Heart right ventricle (tissue), 16 donors: ENCODE measurements at regions not wholly inside any gene's neighbourhood (a gene's known extent, or its start where the extent isn't known, plus 50 kb on each side); places are given as distances from the start of the nearest gene placed in this dataset.

ENCODE experiments used
- ATAC-seq, 8 donors: fragments of 200-7000 bp; cut with Tn5 transposase; one replicate each; pipeline ENCODE4 v1.9.1; 2020; ENCODE audit warnings: mild to moderate bottlenecking in 8 of 8, moderate library complexity in 8 of 8, moderate number of reproducible peaks in 1 of 8
- DNase-seq, 2 donors: peaks; one replicate each; pipeline ENCODE4 v3.0.0-alpha.2; 2020
- H3K27ac ChIP-seq, 10 donors: fragments of 200-600 bp; sonication (generic) in 2 of 10; one replicate each; pipeline versions ENCODE4 v1.5.0 to v1.8.0; 2020 to 2022; ENCODE audit warnings: mild to moderate bottlenecking in 3 of 10
- H3K27me3 ChIP-seq, 7 donors: fragments of 200-600 bp; one replicate each; pipeline ENCODE4 v1.8.0; 2021 to 2022; ENCODE audit warnings: mild to moderate bottlenecking in 2 of 7
- H3K36me3 ChIP-seq, 9 donors: fragments of 200-600 bp; sonication (generic) in 1 of 9; one replicate each; pipeline versions ENCODE4 v1.5.0 to v1.8.0; 2020 to 2022; ENCODE audit warnings: mild to moderate bottlenecking in 2 of 9
- H3K4me1 ChIP-seq, 9 donors: fragments of 200-600 bp; sonication (generic) in 1 of 9; one replicate each; pipeline versions ENCODE4 v1.5.0 to v1.8.0; 2020 to 2022; ENCODE audit warnings: mild to moderate bottlenecking in 4 of 9
- H3K4me3 ChIP-seq, 10 donors: fragments of 200-600 bp; sonication (generic) in 2 of 10; one replicate each; pipeline versions ENCODE4 v1.5.0 to v1.8.0; 2020 to 2022; ENCODE audit warnings: mild to moderate bottlenecking in 7 of 10, moderate library complexity in 2 of 10
- H3K9me3 ChIP-seq, 11 donors: fragments of 200-600 bp in 10 of 11; sonication (generic) in 2 of 11; one replicate each; pipeline versions ENCODE4 v1.5.0 to v1.8.0; 2013 to 2022; ENCODE audit warnings: mild to moderate bottlenecking in 2 of 11, control low read depth in 1 of 11, moderate library complexity in 1 of 11
- WGBS, 2 donors: extraction: QIAGEN DNeasy Blood & Tissue Kit; methylation state at CpG; one replicate each; pipeline ENCODE4 v1.1.7; 2013; ENCODE audit warnings: inconsistent platforms in 1 of 2; 5-methylcytosine and 5-hydroxymethylcytosine counted together
- intact Hi-C, 10 donors: fragments of 100-400 bp; cut with DNase I; formaldehyde crosslinking; loops; one replicate each; pipeline versions ENCODE4 v1.11.1 to v1.14.2; 2022
- TF ChIP-seq, protein P1 (sequence below), 9 donors: fragments of 200-600 bp; sonication (generic) in 2 of 9; IDR thresholded peaks; one replicate each; pipeline versions ENCODE4 v1.5.0 to v1.8.0; 2021 to 2022; ENCODE audit warnings: antibody characterized with exemption in 9 of 9, mild to moderate bottlenecking in 5 of 9, moderate library complexity in 1 of 9
- donor health status: Arrhythmogenic right ventricular cardiomyopathy.
- donor health status: ischemic (EF 13 %, LVEDD 7.1; RV severe dilation, severe dysfunction).
- donor health status: healthy with polysubstance abuse.
- donor health status: DM: no; HTN: yes; CAD: no.
- donor health status: DM: no; HTN: no; CAD: no.
- donor health status: ischemic (EF 25% LVEDD 6.9; RV normal size, moderate dysfunction).
- donor health status: ischemic (EF 25% LVEDD 5.7; RV mildly dilated, moderate dysfunction).
- donor health status: healthy.
- donor health status: DM: yes; HTN: yes; CAD: no.
- donor health status: Ischemic cardiomyopathy.
- donor health status: ischemic (EF 35%, LVEDD 5.7; RV mildly dilated, moderate dysfunction).
- donor health status: nonischemic (EF 11% LVEDD 7.7; RV severe dilation, severe dysfunction).
- donor health status: DM: yes; HTN: yes; CAD: no.
- donor health status: PGD.
- donor health status: ischemic (EF 29% LVEDD 5.4; RV normal size, mild dysfunction).
- donor health status: nonischemic (EF 23%, LVEDD 6.1; RV moderate dilation, normal function).

DNA sequence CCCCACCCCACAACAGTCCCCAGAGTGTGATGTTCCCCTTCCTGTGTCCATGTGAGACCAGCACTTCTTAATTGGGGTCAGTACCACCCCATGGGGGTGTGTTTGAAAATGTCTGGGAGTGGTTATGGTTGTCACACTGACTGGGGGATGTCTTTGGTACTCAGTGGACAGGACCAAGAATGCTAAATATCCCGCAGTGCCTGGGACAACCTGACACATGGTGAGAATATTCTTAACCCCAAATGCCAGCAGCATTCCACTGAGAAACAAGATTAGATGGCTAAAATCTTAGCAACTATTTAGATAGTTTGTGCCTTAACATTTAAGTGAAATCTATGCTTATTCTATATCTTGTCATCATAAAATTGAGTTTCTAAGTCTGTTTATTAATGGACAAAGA lies 177.5 kb upstream of the ZBED5 start:
- Histone ChIP-seq H3K27me3 (no peaks in the 10 kb centered on the region), H3K4me1 (peaks cover 0 to 8% (median 0%) of the 10 kb centered on the region in 9 donors), H3K9me3 (no peaks in the 10 kb centered on the region), H3K36me3 (no peaks in the 10 kb centered on the region), H3K4me3 (no peak overlapping the region), H3K27ac (no peak overlapping the region)
- 79 to 87% methylated on average over 1 of the region's 1 CpG for WGBS, 2 donors
- DNase-seq (no peak), ATAC-seq (no peak)
- TF ChIP-seq, protein P1, sequence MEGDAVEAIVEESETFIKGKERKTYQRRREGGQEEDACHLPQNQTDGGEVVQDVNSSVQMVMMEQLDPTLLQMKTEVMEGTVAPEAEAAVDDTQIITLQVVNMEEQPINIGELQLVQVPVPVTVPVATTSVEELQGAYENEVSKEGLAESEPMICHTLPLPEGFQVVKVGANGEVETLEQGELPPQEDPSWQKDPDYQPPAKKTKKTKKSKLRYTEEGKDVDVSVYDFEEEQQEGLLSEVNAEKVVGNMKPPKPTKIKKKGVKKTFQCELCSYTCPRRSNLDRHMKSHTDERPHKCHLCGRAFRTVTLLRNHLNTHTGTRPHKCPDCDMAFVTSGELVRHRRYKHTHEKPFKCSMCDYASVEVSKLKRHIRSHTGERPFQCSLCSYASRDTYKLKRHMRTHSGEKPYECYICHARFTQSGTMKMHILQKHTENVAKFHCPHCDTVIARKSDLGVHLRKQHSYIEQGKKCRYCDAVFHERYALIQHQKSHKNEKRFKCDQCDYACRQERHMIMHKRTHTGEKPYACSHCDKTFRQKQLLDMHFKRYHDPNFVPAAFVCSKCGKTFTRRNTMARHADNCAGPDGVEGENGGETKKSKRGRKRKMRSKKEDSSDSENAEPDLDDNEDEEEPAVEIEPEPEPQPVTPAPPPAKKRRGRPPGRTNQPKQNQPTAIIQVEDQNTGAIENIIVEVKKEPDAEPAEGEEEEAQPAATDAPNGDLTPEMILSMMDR (IDR thresholded peaks at IDR 0.05) = no peak
- intact Hi-C loops = loop anchor here in 8 of 10 donors (5.0 to 10.0 kb wide), 7 partner anchors 122 to 752 kb away; partner anchors contain the start of gene GALNT18 (in 1 of the 8)

DNA sequence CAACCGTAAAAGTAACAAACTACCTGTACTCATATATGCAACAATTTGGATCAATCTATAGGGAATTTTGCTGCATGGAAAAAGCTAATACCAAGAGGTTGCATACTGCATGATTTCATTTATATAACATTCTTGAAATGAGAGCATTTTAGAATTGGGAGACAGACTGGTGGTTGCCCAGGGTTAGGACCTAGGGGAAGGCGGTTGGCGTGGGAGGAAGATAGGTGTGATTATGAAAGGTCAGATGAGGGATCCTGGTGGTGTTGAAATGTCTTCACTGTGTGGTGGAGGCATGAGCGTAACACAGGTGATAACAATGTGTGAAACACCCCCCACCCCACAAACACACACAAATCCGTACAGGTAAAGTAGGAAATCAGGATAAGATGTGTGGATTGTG lies 176.6 kb upstream of the ZBED5 start:
- 69 to 84% methylated on average over 5 of the region's 5 CpGs for WGBS, 2 donors
- ATAC-seq (no peak), DNase-seq (no peak)
- intact Hi-C loops = loop anchor here in 1 of 10 donors (10.0 kb wide), 2 partner anchors 230 to 590 kb away; partner anchors contain the start of gene GALNT18
- no peaks in the 10 kb centered on the region for H3K9me3 ChIP-seq
- no peak overlapping the region for H3K4me3 ChIP-seq
- TF ChIP-seq, protein P1 (IDR thresholded peaks at IDR 0.05) = no peak
- no peaks in the 10 kb centered on the region for H3K27me3 ChIP-seq
- H3K4me1 ChIP-seq = peaks cover 0 to 8% (median 0%) of the 10 kb centered on the region in 9 donors
- H3K36me3 ChIP-seq = no peaks in the 10 kb centered on the region
- H3K27ac ChIP-seq = no peak overlapping the region

DNA sequence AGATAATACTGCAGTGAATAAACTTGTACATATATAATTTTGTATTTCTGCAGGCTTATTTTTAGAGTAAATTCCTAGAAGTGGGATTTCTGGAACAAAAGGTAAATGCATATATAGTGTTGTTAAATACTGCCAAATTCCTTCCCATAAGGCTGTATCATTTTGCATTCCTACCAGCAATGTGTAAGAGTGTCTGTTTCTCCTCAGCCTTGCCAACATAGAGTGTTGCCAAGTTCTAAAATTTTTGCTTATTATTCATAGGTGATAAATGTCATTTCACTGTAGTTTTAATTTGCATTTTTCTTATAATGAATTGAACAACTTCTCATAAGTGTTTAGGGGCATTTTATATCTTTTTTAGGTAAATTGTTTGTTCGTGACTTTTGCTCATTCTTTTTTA lies 174.2 kb upstream of the ZBED5 start:
- Histone ChIP-seq H3K9me3 (no peaks in the 10 kb centered on the region), H3K4me3 (no peak overlapping the region), H3K27me3 (no peaks in the 10 kb centered on the region), H3K27ac (no peak overlapping the region), H3K4me1 (no peaks in the 10 kb centered on the region), H3K36me3 (no peaks in the 10 kb centered on the region)
- intact Hi-C loops = loop anchor here in 1 of 10 donors (10.0 kb wide), 2 partner anchors 233 to 593 kb away; partner anchors contain the start of gene GALNT18
- DNase-seq = no peak
- ATAC-seq = no peak
- TF ChIP-seq, protein P1 (IDR thresholded peaks at IDR 0.05) = no peak
- WGBS, 2 donors = 92 to 95% methylated on average over 1 of the region's 1 CpG

DNA sequence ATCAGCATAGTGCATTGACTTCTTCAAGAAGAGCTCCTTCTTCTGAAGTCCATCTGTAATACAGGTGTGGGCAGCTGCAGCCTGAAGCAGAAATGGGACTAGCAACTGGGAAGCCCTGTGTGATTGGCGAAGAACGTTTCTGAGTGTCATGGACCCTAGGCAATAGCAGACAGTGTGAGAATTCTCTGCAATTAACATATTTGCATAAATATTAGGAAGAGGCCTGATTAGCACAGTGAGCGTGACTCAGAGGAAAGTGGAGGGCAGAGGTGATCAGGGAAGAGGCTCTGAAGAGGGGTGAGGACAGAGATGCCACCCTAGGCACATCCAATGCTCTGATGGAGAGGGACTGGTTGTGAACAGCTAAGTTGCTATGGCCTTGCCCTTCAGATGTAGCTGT lies 171.2 kb upstream of the ZBED5 start:
- H3K27ac ChIP-seq = no peak overlapping the region
- no peak overlapping the region for H3K4me3 ChIP-seq
- H3K9me3 ChIP-seq = no peaks in the 10 kb centered on the region
- TF ChIP-seq, protein P1 (IDR thresholded peaks at IDR 0.05) = no peak
- no peaks in the 10 kb centered on the region for H3K36me3 ChIP-seq
- no peaks in the 10 kb centered on the region for H3K27me3 ChIP-seq
- WGBS, 2 donors = 87 to 92% methylated on average over 3 of the region's 3 CpGs
- H3K4me1 ChIP-seq = no peaks in the 10 kb centered on the region
- DNase-seq (no peak), ATAC-seq (no peak)
- intact Hi-C loops = loop anchor here in 5 of 10 donors (2.0 kb wide), 2 partner anchors 758 to 760 kb away; no protein-coding TSS in a partner anchor
